Mesenchymal stem cell (in vitro differentiated cells and primary cell): ENCODE measurements at regions not wholly inside any gene's neighbourhood (a gene's known extent, or its start where the extent isn't known, plus 50 kb on each side); places are given as distances from the start of the nearest gene placed in this dataset.

Experiments
- DNase-seq: peaks from one replicate; pipeline ENCODE4 v3.0.0-alpha.2; 2013
- H2AFZ ChIP-seq: one replicate; pipeline ENCODE4 v1.6.1; 2013; ENCODE audit warnings: low read depth, mild to moderate bottlenecking, control low read depth, inconsistent platforms, low read length, moderate library complexity
- H2AK5ac ChIP-seq: 2 replicates; pipeline ENCODE4 v1.6.1; 2013; ENCODE audit warnings: low read length, moderate library complexity, mild to moderate bottlenecking, inconsistent platforms; ENCODE audit not compliant: severe bottlenecking
- H2BK120ac ChIP-seq: one replicate; pipeline ENCODE4 v1.6.1; 2013; ENCODE audit warnings: low read depth, mild to moderate bottlenecking, inconsistent platforms, low read length, moderate library complexity
- H2BK12ac ChIP-seq, 2 experiments: one replicate each; pipeline ENCODE4 v1.6.1; 2013; ENCODE audit warnings: inconsistent platforms in 2 of 2, low read length in 2 of 2, mild to moderate bottlenecking in 2 of 2, moderate library complexity in 2 of 2, control low read depth in 1 of 2
- H2BK15ac ChIP-seq: one replicate; pipeline ENCODE4 v1.6.1; 2013; ENCODE audit warnings: mild to moderate bottlenecking, low read depth, inconsistent platforms; ENCODE audit not compliant: poor library complexity, severe bottlenecking
- H2BK5ac ChIP-seq: 2 replicates; pipeline ENCODE4 v1.6.1; 2013; ENCODE audit warnings: low read depth, mild to moderate bottlenecking, low read length, control low read depth, inconsistent platforms; ENCODE audit not compliant: poor library complexity, severe bottlenecking
- H3K14ac ChIP-seq, 2 experiments: one replicate each; pipeline ENCODE4 v1.6.1; 2013; ENCODE audit warnings: inconsistent platforms in 2 of 2, low read length in 2 of 2, control low read depth in 1 of 2, mild to moderate bottlenecking in 1 of 2, moderate library complexity in 1 of 2
- H3K18ac ChIP-seq, 2 experiments: one replicate each; pipeline ENCODE4 v1.6.1; 2013; ENCODE audit warnings: inconsistent platforms in 2 of 2, low read length in 2 of 2, control low read depth in 1 of 2, low read depth in 1 of 2, mild to moderate bottlenecking in 1 of 2
- H3K23ac ChIP-seq, 2 experiments: one replicate each; pipeline ENCODE4 v1.6.1; 2013; ENCODE audit warnings: inconsistent platforms in 2 of 2, low read length in 2 of 2, mild to moderate bottlenecking in 2 of 2, moderate library complexity in 2 of 2, control low read depth in 1 of 2
- H3K27ac ChIP-seq: 2 replicates; pipeline ENCODE4 v1.5.1; 2013; ENCODE audit warnings: mild to moderate bottlenecking, moderate library complexity, low read length, control low read depth, inconsistent platforms; ENCODE audit not compliant: poor library complexity, severe bottlenecking
- H3K27me3 ChIP-seq, 2 experiments: 2 replicates each; pipeline versions ENCODE4 v1.6.1 to v1.7.0; 2013; ENCODE audit warnings: low read length in 2 of 2, mild to moderate bottlenecking in 2 of 2, moderate library complexity in 2 of 2, control low read depth in 1 of 2, inconsistent platforms in 1 of 2; ENCODE audit not compliant: control insufficient read depth in 1 of 2, insufficient read depth in 1 of 2
- H3K36me3 ChIP-seq, 2 experiments: 2 replicates each; pipeline versions ENCODE4 v1.6.1 to v1.7.0; 2013; ENCODE audit warnings: low read length in 2 of 2, control low read depth in 1 of 2, inconsistent platforms in 1 of 2, low read depth in 1 of 2, mild to moderate bottlenecking in 1 of 2; ENCODE audit not compliant: insufficient read depth in 2 of 2, control insufficient read depth in 1 of 2
- H3K4ac ChIP-seq, 2 experiments: one replicate each; pipeline ENCODE4 v1.6.1; 2013; ENCODE audit warnings: inconsistent platforms in 2 of 2, low read length in 2 of 2, mild to moderate bottlenecking in 2 of 2, moderate library complexity in 2 of 2, control low read depth in 1 of 2, low read depth in 1 of 2
- H3K4me1 ChIP-seq: 2 replicates; pipeline ENCODE4 v1.6.1; 2013; ENCODE audit warnings: low read depth, low read length, control low read depth; ENCODE audit not compliant: control insufficient read depth, insufficient read depth
- H3K4me2 ChIP-seq: 2 replicates; pipeline ENCODE4 v1.6.1; 2013; ENCODE audit warnings: low read length, mild to moderate bottlenecking, inconsistent platforms; ENCODE audit not compliant: poor library complexity, severe bottlenecking
- H3K4me3 ChIP-seq, 2 experiments: 2 replicates each; pipeline versions ENCODE4 v1.5.1 to v1.7.0; 2013; ENCODE audit warnings: low read length in 2 of 2, mild to moderate bottlenecking in 2 of 2, control low read depth in 1 of 2, low read depth in 1 of 2; ENCODE audit not compliant: insufficient read depth in 1 of 2
- H3K79me1 ChIP-seq: replicated peaks from 2 replicates; pipeline ENCODE4 v1.6.1; 2013; ENCODE audit warnings: mild to moderate bottlenecking, control low read depth, low read length, inconsistent platforms; ENCODE audit not compliant: poor library complexity, severe bottlenecking
- H3K9ac ChIP-seq: 2 replicates; pipeline ENCODE4 v1.7.0; 2013; ENCODE audit warnings: mild to moderate bottlenecking, low read length, moderate library complexity
- H3K9me3 ChIP-seq: 2 replicates; pipeline ENCODE4 v1.7.0; 2013; ENCODE audit warnings: mild to moderate bottlenecking, low read length; ENCODE audit not compliant: control insufficient read depth
- H4K8ac ChIP-seq: one replicate; pipeline ENCODE4 v1.6.1; 2013; ENCODE audit warnings: inconsistent platforms, mild to moderate bottlenecking, low read length, moderate library complexity
- H4K91ac ChIP-seq: one replicate; pipeline ENCODE4 v1.6.1; 2013; ENCODE audit warnings: mild to moderate bottlenecking, low read length, inconsistent platforms
- WGBS: methylation state at CpG from one replicate; pipeline ENCODE4 v1.1.7; 2013; ENCODE audit warnings: mixed read lengths; 5-methylcytosine and 5-hydroxymethylcytosine counted together

- H2BK15ac ChIP-seq, result no peak overlapping the region
- no peak overlapping the region for H2AK5ac ChIP-seq
- H3K4me1 ChIP-seq, result no peaks in the 10 kb centered on the region
- no peak overlapping the region for H3K14ac ChIP-seq
- H3K36me3 ChIP-seq, result no peaks in the 10 kb centered on the region
- H3K27me3 ChIP-seq, result no peaks in the 10 kb centered on the region
- H3K23ac ChIP-seq, result no peak overlapping the region
- no peak overlapping the region for H3K18ac ChIP-seq
- H2AFZ ChIP-seq, result no peak overlapping the region
- no peak overlapping the region for H2BK120ac ChIP-seq
- H3K4me3 ChIP-seq, result no peak overlapping the region
- no peak overlapping the region for H3K4me2 ChIP-seq
- H4K91ac ChIP-seq, result no peak overlapping the region
- no peak overlapping the region for H3K9ac ChIP-seq
- H3K4ac ChIP-seq, result no peak overlapping the region
- no peaks in the 10 kb centered on the region for H3K9me3 ChIP-seq
- no peak overlapping the region for H2BK12ac ChIP-seq
- H2BK5ac ChIP-seq, result no peak overlapping the region
- no peak overlapping the region for H3K27ac ChIP-seq
- H4K8ac ChIP-seq, result no peak overlapping the region
- no peaks in the 10 kb centered on the region for H3K79me1 ChIP-seq
- 67% methylated on average over 3 of the region's 3 CpGs for WGBS
- no peak for DNase-seq
Observed at GRCh38 chr7:96910486-96910885, 94.9 kb upstream of the DLX6 start.

DNA sequence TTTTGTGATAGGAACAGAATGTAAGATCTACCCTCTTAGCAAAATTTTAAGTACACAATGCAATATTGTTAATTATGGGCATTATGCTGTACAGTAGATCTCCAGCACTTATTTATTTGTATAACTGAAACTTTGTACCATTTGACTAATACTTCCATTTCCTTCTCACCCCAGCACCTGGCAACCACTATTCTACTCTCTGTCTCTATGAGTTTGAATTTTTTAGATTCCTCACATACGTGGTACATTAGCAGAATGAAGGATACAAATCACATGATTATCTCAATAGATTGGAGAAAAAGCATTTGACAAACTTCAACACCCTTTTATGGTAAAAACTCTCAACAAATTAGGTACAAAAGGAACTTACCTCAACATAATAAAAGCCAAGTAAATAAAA, 90.3 kb upstream of the DLX6 start:
- no peak overlapping the region for H3K18ac ChIP-seq
- H2AK5ac ChIP-seq, result no peak overlapping the region
- no CpG with 5 or more reads among the region's 1 CpG for WGBS
- no peak overlapping the region for H2BK12ac ChIP-seq
- H4K91ac ChIP-seq, result no peak overlapping the region
- H2BK120ac ChIP-seq, result no peak overlapping the region
- H3K4me1 ChIP-seq, result no peaks in the 10 kb centered on the region
- no peak overlapping the region for H4K8ac ChIP-seq
- no peak overlapping the region for H3K14ac ChIP-seq
- no peaks in the 10 kb centered on the region for H3K36me3 ChIP-seq
- no peak overlapping the region for H3K4ac ChIP-seq
- H3K4me2 ChIP-seq, result no peak overlapping the region
- no peak overlapping the region for H3K27ac ChIP-seq
- H3K9ac ChIP-seq, result no peak overlapping the region
- no peak overlapping the region for H2BK5ac ChIP-seq
- no peaks in the 10 kb centered on the region for H3K27me3 ChIP-seq
- no peaks in the 10 kb centered on the region for H3K9me3 ChIP-seq
- H2BK15ac ChIP-seq, result no peak overlapping the region
- no peak overlapping the region for H2AFZ ChIP-seq
- no peak overlapping the region for H3K23ac ChIP-seq
- no peaks in the 10 kb centered on the region for H3K79me1 ChIP-seq
- no peak overlapping the region for H3K4me3 ChIP-seq
- DNase-seq, result no peak

DNA sequence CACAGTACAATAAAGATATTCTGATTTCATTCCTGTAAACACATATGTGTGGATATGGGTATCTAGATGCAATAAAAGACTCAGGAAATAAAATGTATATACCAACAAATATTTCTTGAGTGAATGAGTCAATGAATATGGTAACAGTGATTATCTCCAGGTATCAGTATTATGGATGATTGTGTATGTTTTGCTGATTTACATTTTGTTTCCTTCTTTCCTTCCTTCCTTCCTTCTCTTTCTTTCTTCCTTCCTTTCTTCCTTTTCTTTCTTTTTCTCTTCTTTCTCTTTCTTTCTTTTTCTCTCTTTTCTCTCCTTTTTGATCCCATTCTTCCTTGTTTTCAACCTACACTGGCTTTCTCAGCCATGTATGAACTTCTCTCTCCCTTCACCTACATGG, 85.3 kb upstream of the DLX6 start:
- no peak overlapping the region for H2BK15ac ChIP-seq

DNA sequence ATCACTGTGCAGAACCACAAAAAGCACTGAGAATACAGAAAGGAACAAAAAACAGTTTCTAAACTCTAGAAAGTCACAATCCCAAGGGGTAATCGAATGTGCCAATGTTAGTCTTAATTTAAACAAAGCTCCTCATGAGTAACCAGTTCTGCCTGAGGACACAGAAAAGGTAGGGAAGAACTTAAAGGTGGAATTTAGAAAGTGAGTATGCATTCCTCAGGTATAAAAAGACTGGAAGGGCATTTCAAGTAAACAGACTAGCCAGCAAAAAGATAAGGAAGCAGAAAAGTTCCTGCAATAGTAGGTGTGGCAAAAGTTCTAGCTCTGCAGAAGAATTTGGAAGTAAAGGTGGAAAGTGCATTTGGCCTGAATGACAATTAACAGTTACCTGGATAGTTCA, 84.6 kb upstream of the DLX6 start:
- no peak overlapping the region for H3K14ac ChIP-seq
- H3K4me1 ChIP-seq, result no peaks in the 10 kb centered on the region
- no peak overlapping the region for H2BK12ac ChIP-seq
- no peaks in the 10 kb centered on the region for H3K27me3 ChIP-seq
- no peak overlapping the region for H2BK15ac ChIP-seq
- H3K36me3 ChIP-seq, result no peaks in the 10 kb centered on the region
- H3K18ac ChIP-seq, result no peak overlapping the region
- H4K8ac ChIP-seq, result no peak overlapping the region
- H3K9me3 ChIP-seq, result no peaks in the 10 kb centered on the region
- no peak for DNase-seq
- 75% methylated on average over 1 of the region's 1 CpG for WGBS
- H4K91ac ChIP-seq, result no peak overlapping the region
- H2BK5ac ChIP-seq, result no peak overlapping the region
- no peak overlapping the region for H3K9ac ChIP-seq
- H2AK5ac ChIP-seq, result no peak overlapping the region
- H3K27ac ChIP-seq, result no peak overlapping the region
- H3K23ac ChIP-seq, result no peak overlapping the region
- H3K4ac ChIP-seq, result no peak overlapping the region
- no peak overlapping the region for H2BK120ac ChIP-seq
- no peaks in the 10 kb centered on the region for H3K79me1 ChIP-seq
- H2AFZ ChIP-seq, result no peak overlapping the region
- H3K4me2 ChIP-seq, result no peak overlapping the region
- H3K4me3 ChIP-seq, result no peak overlapping the region

More for the DNA sequence above, 85.3 kb upstream of the DLX6 start:
- H2BK5ac ChIP-seq, result no peak overlapping the region
- no peak overlapping the region for H3K23ac ChIP-seq
- no peak overlapping the region for H2BK12ac ChIP-seq
- H4K8ac ChIP-seq, result no peak overlapping the region
- H3K18ac ChIP-seq, result no peak overlapping the region
- H3K14ac ChIP-seq, result no peak overlapping the region
- no peak overlapping the region for H3K4me2 ChIP-seq
- no peak overlapping the region for H2AK5ac ChIP-seq
- H3K4ac ChIP-seq, result no peak overlapping the region
- no peak overlapping the region for H3K27ac ChIP-seq
- no peaks in the 10 kb centered on the region for H3K27me3 ChIP-seq
- no peak overlapping the region for H3K4me3 ChIP-seq
- H2AFZ ChIP-seq, result no peak overlapping the region
- DNase-seq, result no peak
- no peaks in the 10 kb centered on the region for H3K9me3 ChIP-seq
- no peak overlapping the region for H4K91ac ChIP-seq
- H3K4me1 ChIP-seq, result no peaks in the 10 kb centered on the region
- H3K36me3 ChIP-seq, result no peaks in the 10 kb centered on the region
- H3K79me1 ChIP-seq, result no peaks in the 10 kb centered on the region
- H2BK120ac ChIP-seq, result no peak overlapping the region
- no peak overlapping the region for H3K9ac ChIP-seq
